GM10248 (cell line): ENCODE measurements at regions not wholly inside any gene's neighbourhood (a gene's known extent, or its start where the extent isn't known, plus 50 kb on each side); places are given as distances from the start of the nearest gene placed in this dataset.

Experiments
- CTCF ChIA-PET: fragments of 300-600 bp; sonication (Branson Sonifier 250); formaldehyde crosslinking; extraction: SDS; loops from one replicate; lab custom pipeline; 2021; ENCODE audit warnings: antibody characterized with exemption; lab: Yijun Ruan, JAX
- POLR2A ChIA-PET: fragments of 350-650 bp; sonication (Branson Sonifier 250); formaldehyde crosslinking; extraction: SDS; loops from one replicate; lab custom pipeline; 2020; ENCODE audit warnings: antibody characterized with exemption; lab: Yijun Ruan, JAX
- DNase-seq: peaks from one replicate; pipeline ENCODE4 v3.0.0; 2012; ENCODE audit errors: extremely low spot score
- TF ChIP-seq, protein P1 (sequence below): IDR thresholded peaks from 2 replicates; pipeline ENCODE4 v1.5.1; 2012; ENCODE audit warnings: mild to moderate bottlenecking, low read depth; ENCODE audit errors: extremely low read depth, missing control alignments, control extremely low read depth

DNA sequence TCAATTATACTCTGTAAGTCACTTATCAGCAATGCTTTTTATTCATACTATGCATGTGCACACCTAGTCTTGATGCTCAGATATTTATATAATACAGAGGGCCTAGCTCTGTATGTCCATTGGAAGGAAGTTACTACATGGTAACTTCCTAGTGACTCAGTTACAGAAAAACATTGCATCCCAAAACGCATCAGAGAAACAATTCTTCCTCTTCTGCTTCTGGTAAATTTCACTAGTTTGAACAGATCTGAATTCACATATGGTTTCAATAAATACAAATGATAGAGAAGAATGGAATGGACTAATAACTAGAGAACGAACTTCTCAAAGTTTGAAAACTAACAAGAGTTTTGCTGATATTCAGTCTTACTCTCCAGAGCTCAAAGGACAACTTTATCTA, 811.3 kb upstream of the ADGRL2 start:
- ChIA-PET CTCF (interaction anchor here (1.3 kb wide), 1 partner anchor 11 kb away, joined by 3 read pairs; no protein-coding TSS in a partner anchor), POLR2A (no interaction called here)
- no peak for DNase-seq
- TF ChIP-seq, protein P1, sequence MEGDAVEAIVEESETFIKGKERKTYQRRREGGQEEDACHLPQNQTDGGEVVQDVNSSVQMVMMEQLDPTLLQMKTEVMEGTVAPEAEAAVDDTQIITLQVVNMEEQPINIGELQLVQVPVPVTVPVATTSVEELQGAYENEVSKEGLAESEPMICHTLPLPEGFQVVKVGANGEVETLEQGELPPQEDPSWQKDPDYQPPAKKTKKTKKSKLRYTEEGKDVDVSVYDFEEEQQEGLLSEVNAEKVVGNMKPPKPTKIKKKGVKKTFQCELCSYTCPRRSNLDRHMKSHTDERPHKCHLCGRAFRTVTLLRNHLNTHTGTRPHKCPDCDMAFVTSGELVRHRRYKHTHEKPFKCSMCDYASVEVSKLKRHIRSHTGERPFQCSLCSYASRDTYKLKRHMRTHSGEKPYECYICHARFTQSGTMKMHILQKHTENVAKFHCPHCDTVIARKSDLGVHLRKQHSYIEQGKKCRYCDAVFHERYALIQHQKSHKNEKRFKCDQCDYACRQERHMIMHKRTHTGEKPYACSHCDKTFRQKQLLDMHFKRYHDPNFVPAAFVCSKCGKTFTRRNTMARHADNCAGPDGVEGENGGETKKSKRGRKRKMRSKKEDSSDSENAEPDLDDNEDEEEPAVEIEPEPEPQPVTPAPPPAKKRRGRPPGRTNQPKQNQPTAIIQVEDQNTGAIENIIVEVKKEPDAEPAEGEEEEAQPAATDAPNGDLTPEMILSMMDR, result no peak

DNA sequence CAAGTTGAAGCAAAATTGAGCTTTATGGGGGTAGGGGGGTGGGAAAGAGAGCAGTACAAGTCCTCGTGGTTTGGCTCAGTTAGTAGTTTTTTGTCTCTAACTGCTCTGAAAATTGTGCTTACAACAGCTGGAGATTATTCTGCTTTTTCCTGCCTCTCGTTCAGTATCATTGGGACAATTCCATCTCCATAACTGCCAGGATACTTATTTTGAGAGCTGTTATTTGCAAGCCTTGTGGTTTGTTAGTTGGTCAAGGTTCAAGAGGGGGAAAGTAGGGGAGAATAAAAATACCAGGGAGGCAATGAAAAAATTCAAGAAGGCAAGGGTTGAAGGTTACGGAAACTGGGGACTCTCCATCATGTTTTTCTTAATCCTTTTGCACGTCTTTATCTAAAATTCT, 811.8 kb upstream of the ADGRL2 start:
- ChIA-PET POLR2A (no interaction called here), CTCF (interaction anchor here (1.3 kb wide), 1 partner anchor 12 kb away, joined by 3 read pairs; no protein-coding TSS in a partner anchor)
- no peak for DNase-seq

DNA sequence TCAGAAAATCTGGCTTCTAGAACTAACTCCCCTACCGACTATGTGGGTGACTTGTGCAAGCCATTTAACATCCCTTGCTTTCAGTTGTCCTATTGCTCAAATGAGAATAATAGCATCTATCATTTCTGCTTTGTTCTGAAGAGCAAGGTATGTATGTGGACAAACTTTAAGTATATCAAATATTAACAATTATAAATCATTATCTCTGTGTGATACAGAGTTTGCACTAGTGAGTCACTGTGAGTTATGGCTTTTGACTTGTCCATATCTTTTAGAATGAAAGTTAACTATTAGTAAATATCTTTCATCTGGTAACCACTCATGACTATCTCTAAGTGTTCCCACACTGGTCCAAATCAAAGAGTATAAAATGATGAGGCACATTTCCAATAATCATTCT, 812.9 kb upstream of the ADGRL2 start:
- TF ChIP-seq, protein P1, result no peak
- no peak for DNase-seq
- ChIA-PET POLR2A (no interaction called here), CTCF (no interaction called here)

More for the DNA sequence above, 811.8 kb upstream of the ADGRL2 start:
- TF ChIP-seq, protein P1, result no peak

DNA sequence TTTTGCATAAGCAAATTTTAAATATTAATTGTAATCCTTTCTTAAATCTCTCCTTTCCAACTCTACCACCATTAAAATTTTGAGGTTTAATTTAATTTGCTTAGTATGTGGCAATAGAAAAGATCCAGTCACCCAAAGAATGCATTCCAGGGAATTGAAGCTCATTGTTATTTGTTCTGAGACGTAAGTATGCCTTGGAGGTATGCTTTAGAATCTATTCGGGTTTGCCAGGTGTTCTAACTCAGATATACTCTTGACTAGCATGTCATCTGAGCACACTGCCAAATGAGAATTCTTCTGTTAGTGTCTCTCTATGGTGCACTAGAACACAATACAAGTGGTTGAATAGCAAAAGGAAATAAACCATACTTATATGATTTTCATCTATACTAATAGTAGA, 813.6 kb upstream of the ADGRL2 start:
- no peak for DNase-seq
- ChIA-PET POLR2A (no interaction called here), CTCF (no interaction called here)
- TF ChIP-seq, protein P1, result no peak

DNA sequence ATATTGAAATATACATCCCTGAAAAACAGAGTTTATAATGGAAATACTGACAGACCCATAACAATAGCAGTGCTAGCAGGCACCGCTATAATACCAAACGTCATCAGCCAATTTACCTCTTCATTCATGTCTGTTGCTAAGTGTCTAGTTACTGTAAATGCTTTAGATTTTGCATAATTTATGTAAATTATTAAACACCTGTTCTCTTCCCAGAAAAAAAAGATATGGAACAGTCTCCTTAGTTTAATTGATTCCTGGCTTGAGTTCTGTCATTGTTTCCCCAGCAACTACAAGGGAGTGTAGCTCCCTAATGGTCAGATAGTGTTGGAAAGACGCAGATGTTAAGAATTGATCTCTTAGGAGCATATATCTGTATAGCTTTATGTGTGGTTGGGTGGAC, 817.9 kb upstream of the ADGRL2 start:
- ChIA-PET CTCF (no interaction called here), POLR2A (no interaction called here)
- TF ChIP-seq, protein P1, result no peak
- no peak for DNase-seq

DNA sequence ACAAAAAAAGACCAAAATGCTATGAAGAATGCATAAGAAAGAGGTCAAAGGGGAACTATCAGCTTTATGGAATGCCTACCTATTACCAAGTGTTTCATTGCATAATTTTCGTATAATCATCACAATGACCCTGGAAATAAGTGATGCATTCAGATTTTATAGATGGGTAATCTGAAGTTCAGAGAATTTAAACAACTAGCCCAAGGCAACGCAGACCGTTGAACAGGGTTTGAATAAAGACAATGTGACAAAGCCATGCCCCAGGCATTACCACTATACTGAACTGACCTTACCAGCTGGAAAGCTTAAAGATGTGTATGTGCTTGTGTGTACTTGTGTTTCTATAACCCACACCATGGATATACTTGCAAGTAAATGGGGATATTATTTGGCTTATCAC, 827.6 kb upstream of the ADGRL2 start:
- ChIA-PET POLR2A (no interaction called here), CTCF (interaction anchor here (2.5 kb wide), 1 partner anchor 11 kb away, joined by 7 read pairs; no protein-coding TSS in a partner anchor)
- TF ChIP-seq, protein P1, result no peak
- DNase-seq, result no peak
